Ramos (cell line): ENCODE measurements at regions not wholly inside any gene's neighbourhood (a gene's known extent, or its start where the extent isn't known, plus 50 kb on each side); places are given as distances from the start of the nearest gene placed in this dataset.
"Not testable (repeated sequence)": the region's sequence is repeated elsewhere in the genome, so short reads cannot be mapped to it uniquely, and the experiment has no call there.

Source experiments
- in situ Hi-C: fragments of 300-500 bp; cut with MboI; formaldehyde crosslinking; loops from one replicate; pipeline ENCODE4 v1.14.3; 2022; ENCODE audit warnings: low sequenced_read_pairs; ENCODE audit not compliant: unreplicated experiment

- in situ Hi-C loops, result no loop called here
These were observed 173.4 kb upstream of the NTF3 start for GRCh38 chr12:5258498-5258897.

- in situ Hi-C loops, result no loop called here
These were observed 173.0 kb upstream of the NTF3 start for GRCh38 chr12:5258926-5259325.

GRCh38 chr12:5259523-5259922, 172.4 kb upstream of the NTF3 start:
- in situ Hi-C loops, result no loop called here

DNA sequence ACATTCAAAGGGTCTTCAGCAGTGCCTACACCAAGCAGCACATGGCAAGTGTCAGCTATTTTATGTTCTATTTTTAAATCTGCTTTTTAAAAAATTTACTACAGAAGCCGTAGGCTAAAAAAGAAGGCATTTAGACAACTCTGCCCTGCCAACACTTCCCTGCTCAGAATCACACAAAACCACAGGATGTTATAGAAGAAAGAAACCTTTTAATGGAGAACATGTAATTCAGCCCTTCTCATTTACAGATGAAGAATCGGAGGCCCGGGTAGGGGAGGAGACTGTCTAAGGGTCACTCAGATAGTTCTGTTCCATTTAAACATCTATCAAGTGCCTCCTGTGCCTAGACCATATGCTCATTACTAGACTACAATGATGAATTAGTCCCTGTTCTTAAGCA, 171.8 kb upstream of the NTF3 start:
- in situ Hi-C loops, result no loop called here

DNA sequence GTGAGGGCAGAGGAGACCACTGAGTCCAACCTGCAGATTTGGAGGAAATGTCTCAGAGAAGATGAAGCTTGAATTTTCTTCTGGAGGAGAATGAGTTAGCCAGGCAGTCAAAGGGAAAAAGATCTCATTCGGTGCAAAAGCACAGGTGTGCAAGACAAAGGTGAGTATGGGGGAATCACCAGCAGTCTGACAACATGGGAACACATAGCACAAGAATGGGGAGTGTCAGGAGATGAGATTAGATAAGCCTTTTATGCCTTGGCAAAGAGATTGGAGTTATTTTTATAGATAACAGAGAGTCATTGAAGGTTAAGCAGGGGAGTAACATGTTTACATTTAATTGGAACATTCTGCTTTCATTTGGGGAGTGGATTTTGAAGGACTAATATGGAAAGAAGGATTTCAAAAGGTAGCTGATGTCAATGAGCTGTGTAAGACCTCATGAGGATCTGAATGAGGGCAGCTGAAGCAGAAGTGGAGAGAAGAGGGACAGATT, 171.3 kb upstream of the NTF3 start:
- in situ Hi-C loops, result no loop called here

GRCh38 chr12:5262450-5262849, 169.5 kb upstream of the NTF3 start:
- in situ Hi-C loops, result no loop called here

DNA sequence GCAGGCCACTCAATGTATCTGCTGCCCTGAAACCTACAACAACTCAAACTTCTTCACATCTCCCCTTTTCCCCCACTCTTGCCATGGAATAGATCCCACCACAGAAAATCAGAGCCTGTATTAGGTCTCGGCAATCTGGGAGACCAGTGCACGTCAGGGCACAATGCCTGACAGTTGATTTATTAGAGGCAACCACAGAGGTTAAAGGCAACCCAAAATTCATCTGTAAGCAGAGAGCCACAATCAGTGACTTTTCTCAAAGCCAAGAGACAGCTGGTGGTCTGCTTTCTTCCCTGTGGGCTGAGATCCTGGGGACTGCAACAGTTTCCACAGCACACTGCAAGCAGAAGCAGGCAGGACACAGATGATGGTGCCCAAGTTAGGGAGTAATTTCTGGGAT, 169.0 kb upstream of the NTF3 start:
- in situ Hi-C loops, result no loop called here

- in situ Hi-C loops, result no loop called here
These were observed 167.9 kb upstream of the NTF3 start for GRCh38 chr12:5264006-5264405.

DNA sequence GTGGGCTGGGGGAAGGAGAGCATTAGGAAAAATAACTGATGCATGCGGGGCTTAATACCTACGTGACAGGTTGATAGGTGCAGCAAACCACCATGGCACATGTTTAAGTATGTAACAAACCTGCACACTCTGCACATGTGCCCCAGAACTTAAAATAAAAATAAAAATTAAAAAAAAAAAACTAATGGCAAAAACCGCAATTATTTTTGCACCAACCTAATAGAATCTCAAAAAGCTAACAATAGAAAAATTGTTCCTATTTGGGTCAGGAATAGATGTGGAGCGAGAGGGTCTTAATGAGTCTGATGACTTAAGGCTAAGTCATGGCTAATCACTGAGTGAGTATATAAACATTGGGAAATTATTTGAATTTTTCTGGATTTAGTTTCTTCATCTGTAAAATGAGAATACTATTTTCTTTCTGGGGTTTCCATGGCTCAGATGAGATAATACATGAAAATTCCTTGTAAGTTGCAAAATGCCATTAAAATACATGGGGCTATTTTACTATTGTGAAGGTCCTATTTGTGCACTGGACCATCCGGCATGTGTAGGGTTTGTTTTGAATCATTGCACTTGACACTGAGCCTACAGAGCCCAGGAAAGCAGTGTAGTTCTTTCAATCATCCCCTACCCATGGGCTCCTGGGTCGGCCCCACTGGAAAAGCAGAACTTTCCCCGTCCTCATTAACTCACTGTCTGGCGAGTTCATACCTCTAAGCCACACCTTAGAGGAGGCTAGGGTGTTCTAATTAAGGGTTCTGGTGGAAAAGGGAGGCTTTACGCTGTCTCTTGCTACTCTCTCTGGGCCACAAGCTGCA, 164.1 kb upstream of the NTF3 start:
- in situ Hi-C loops, result no loop called here

DNA sequence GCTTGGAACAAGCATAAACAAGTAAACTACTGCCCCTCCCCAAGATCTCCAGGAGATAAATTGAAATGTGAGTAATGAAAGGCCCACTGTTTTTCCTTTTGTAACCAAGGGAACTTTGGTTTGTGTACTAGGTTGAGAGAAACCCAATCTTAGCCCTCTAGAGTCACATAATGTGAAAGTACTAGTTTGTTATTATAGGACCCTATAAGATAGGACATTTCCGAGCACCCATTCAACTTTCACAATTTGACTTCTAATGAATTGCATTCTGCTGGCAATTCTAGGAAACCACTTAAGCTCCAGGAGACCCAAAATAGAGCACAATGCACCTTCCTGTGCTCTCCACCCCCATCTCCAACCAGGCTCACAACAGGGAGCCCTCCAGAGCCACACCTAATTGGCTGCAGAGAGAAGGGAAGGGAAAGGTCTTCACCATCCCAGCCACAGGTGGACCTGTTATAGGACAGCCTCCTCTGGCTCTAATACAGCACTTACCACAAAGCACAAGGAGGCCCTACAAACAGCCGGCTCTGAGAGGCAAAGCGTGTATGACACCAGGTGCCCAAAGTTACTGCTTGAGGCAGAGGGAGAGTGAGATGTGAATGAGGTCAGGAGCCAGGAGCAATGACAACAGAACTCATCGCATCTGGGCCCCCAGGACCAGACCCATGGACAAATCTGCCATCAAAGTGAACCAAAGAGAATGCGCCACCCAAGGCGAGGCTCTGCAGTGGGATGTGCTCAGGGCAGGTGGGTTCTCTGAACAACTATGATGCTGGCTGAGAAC, 163.3 kb upstream of the NTF3 start:
- in situ Hi-C loops, result no loop called here

- in situ Hi-C loops, result no loop called here
These were observed 162.1 kb upstream of the NTF3 start for GRCh38 chr12:5269846-5270245.

DNA sequence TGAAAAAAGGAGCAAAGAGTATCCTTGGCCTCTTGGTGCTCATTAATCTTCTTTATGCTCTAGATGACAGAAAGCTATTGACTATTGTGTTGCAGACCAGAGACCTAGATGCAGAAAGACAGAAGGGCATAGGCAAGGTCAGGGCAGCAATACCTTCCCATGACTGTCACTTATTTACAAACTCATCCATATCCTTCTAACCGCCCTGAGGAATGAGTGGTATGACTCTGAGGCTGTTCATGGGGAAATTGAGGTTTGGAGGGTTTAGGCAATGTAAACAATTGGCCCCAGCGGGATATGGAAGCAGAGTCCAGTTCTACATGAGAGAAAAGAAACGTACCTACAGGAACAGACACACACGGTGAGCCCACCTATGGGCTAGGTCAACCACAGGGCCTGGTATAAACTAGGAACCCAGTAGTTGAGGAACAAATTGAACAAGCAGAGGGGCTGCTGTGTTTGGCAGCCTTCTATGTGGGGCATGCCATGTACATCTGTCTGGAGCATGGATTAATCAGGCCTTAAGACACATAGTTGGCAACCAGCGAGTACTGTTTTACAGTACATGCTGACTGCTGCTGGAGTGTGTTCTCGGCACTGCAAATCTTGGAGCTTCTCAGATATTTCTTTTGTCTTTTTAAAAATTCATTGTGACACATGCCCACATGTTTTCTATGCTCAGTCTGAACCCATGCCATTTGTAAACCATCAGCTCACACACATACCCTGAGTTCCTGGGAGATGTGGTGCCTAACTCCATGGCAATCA, 159.7 kb upstream of the NTF3 start:
- in situ Hi-C loops, result no loop called here

DNA sequence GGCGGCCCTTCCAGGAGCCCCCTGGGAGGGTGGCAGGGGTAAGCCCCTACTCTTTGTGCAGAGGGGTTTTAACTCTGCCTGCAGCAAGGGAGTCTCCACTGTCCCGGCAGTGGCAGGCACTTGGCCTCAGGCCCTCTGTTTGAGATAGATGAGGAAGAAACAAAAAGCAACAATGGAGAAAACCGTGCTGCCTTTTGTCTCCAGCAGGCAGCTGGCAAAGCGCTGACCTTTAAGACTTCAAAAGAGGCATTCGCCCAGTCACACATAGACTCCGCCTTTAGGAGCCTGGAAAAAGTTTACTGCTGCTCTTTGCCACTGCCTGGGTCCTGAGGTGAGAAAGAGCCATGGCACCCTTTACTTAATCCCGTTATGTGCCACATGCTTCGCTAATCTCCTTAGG, 158.2 kb upstream of the NTF3 start:
- in situ Hi-C loops, result no loop called here

DNA sequence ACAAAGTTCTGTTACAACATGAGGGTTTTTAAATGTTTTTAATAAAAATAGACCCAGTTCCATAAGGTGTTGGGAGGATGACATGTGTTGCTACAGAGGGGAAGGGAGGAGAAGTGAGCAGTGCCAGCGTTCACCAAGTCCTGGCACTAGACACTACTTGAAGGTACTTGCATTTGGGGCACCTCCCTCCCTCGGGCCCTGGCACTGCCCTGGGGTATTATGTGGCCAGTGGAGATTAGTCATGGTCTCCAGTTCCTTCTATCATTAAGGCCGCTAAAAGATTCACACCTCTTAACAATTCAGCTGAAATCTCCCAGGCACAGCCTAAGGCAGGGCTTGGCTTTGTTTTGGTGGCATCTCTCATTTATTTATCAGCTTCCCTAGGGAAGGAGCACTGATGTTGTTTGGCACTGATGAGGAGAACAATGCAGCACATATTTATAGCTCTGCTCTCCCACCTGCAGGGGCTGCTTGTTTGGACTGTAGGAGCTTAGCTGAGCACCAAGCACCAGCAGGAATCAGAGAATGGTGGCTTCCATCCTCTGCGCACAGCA, 155.5 kb upstream of the NTF3 start:
- in situ Hi-C loops, result no loop called here

GRCh38 chr12:5280086-5280485, 151.8 kb upstream of the NTF3 start:
- in situ Hi-C loops, result no loop called here

DNA sequence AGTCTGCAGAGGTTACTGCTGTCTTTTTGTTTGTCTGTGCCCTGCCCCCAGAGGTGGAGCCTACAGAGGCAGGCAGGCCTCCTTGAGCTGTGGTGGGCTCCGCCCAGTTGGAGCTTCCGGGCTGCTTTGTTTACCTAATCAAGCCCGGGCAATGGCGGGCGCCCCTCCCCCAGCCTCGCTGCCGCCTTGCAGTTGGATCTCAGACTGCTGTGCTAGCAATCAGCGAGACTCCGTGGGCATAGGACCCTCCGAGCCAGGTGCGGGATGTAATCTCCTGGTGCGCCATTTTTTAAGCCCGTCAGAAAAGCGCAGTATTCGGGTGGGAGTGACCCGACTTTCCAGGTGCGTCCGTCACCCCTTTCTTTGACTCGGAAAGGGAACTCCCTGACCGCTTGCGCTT, 141.5 kb upstream of the NTF3 start:
- in situ Hi-C loops, result not testable (repeated sequence)

DNA sequence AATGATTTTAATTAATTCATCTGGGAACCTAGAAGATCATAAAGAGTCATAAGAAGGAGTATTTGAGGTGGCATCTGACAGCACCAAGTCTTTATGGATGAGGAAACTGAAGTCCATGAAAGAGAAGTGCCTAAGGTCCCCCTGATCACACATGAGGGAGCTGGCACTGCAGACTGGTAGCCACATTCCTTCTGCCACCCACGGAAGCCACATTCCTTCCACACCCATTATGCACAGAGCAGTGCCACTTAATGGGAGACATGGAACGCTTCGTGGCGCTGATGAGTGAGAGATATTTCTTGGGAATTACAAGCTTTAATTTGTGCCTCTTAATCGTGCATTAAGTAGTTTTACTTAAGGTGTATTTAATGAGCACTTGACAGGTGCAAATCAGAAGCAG, 139.3 kb upstream of the NTF3 start:
- in situ Hi-C loops, result no loop called here

GRCh38 chr12:5293773-5294172, 138.1 kb upstream of the NTF3 start:
- in situ Hi-C loops, result no loop called here

DNA sequence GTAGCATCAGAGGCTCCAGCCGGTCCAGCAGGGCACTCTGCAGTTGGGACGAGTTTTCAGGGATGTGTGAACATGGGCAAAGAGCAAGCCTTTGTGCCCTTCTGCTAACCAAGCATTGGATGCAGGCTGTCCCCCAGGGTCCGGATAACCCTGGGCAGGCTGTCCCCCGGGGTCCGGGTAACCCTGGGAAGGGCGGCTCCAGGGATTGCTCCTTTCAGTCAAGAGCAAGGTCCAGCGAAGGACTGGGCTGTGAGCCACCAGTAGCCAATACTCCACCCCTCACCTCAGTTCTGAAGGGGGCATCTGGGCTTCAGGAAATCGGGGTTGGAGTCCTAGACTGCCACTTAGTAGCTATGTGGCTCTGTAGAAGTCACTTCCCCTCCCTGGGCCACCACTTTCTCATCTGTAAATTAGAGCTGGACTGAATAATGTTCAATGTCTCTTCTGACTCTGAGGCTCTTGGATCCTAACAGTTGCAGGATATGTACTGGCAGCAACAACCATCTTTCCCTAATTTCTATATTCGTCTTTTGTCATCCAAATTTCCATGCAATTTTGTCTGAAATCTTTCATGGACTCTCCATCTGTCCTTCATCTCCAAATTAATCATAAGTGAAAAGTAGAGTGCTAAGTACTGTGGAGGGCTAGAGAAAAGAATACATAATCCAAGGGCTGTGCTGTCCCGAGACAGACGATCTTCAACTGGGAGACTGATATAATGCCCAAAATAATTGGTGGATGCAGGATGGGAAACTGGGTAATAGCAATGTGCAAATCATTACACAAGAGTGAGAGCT, 137.4 kb upstream of the NTF3 start:
- in situ Hi-C loops, result no loop called here

GRCh38 chr12:5295151-5295550, 136.8 kb upstream of the NTF3 start:
- in situ Hi-C loops, result no loop called here
